Caki2 (cell line): ENCODE measurements at regions not wholly inside any gene's neighbourhood (a gene's known extent, or its start where the extent isn't known, plus 50 kb on each side); places are given as distances from the start of the nearest gene placed in this dataset.
A peak's percentile ranks its signal among the peaks of the same experiment; 100 is the strongest.
"Not testable (repeated sequence)": the region's sequence is repeated elsewhere in the genome, so short reads cannot be mapped to it uniquely, and the experiment has no call there.

Experiments
- DNase-seq: peaks from one replicate; pipeline ENCODE4 v3.0.0-alpha.2; 2015; ENCODE audit warnings: low read depth
- in situ Hi-C: cut with HindIII; loops from 2 replicates; pipeline ENCODE4 v1.10.0; 2016; ENCODE audit warnings: low sequenced_read_pairs, low pct_unique_long_range_greater_than_20kb, mixed read lengths

DNA sequence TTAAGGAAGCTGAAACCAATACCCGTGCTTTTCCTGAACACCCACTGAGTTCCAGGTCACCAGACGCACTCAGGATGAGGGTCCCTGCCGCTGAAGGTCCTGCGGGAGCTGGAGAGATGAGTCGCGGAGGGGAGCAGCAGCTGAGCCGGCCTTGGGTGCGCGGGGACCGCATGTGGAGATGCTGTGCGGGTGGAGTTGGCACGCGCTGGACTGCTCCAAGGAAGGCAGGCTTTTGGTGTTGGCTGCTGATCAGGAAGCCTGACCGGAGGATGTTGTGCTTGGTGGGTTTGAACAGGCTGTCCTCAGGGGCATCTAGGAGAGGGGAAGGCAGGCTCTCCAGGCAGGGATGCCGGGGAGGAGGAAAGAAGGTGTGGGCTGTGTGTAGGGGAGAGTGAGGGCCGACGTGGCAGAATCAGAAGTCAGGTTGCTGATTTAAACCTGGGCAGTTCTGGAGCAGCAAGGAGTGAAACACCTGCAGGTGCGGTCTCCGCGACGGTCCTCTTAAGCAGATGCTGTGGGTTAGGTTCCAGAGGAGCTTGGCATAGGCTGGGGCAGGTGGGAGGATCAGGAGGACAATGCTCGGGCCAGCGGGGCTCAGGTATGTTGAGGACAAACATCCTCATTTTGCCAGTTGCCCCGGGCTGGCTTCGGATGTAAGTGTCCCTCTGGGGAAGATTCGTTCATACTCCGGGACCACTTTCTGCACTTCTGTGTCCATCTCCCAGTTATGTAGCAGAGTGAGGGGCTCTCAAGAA, 197.5 kb upstream of the B3GAT1 start:
- in situ Hi-C loops, result no loop called here
- no peak for DNase-seq

DNA sequence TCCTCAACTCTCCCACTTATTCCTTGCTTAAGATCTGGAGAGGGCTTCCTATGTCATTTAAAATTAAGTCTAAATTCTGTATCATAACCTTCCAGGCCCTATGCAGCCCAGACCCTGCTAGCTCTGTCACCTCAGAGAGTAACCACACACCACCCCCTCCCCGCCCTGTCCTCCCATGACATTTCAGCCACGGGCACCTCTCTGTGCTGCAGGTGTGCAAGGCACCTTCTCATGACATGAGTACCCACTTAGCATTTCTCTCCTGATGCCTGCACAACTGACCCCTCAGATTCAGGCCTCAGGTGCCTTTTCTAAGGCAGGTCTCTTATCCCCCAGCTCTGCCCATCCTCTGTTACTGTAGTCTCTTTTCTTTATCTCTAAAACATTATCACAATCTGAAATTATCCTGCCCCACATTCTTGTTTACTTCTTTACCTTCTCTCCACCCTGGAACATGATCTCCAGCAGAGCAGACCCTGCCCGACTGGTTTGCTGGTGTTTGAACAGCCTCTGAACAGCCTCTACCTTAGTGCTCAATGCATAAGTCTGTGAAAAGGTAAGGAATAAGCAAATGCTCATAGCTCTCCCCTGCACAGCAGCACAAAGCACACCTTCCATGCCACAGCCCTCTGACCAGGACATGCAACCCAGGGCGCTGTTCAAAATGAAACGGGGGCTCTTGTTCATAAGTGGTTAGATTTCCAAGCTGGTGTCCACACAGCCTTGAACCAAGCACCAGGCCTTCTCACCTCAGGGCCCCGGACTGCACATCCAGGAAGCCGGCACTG, 196.1 kb upstream of the B3GAT1 start:
- in situ Hi-C loops, result no loop called here
- DNase-seq, result no peak

DNA sequence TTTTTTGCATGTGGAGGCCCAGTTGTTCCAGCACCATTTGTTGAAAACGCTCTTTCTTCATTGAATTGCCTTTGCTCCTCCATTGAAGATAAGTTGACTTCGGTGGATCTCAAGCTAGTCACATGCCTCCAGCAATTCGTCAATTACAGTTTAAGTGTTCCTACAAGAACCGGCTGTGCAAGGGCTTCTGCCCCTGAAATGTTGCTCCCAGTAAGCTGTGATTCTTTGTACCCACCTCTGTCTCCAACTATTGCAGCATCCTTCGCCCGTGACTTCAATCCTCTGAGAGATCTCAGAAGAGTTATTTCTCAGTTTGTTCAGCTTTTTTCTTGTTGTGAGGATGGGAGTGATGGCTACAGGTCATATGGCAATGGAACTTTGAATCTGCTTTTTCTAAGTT, 194.2 kb upstream of the B3GAT1 start:
- DNase-seq, result no peak
- in situ Hi-C loops, result no loop called here

DNA sequence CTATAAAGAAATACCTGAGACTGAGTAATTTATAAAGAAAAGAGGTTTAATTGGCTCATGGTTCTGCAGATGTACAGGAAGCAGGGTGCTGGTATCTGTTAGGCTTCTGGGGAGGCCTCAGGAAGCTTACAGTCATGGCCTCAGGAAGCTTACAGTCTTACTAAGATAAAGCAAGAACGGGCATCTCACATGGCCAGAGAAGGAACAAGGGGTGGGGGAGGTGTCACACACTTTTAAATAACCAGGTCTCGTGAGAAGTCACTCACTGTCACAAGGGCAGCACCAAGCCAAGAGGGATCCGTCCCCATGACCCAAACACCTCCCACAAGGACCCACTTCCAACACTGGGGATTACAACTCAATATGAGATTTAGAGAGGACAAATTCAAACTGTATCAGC, 192.8 kb upstream of the B3GAT1 start:
- DNase-seq, result no peak
- in situ Hi-C loops, result no loop called here

DNA sequence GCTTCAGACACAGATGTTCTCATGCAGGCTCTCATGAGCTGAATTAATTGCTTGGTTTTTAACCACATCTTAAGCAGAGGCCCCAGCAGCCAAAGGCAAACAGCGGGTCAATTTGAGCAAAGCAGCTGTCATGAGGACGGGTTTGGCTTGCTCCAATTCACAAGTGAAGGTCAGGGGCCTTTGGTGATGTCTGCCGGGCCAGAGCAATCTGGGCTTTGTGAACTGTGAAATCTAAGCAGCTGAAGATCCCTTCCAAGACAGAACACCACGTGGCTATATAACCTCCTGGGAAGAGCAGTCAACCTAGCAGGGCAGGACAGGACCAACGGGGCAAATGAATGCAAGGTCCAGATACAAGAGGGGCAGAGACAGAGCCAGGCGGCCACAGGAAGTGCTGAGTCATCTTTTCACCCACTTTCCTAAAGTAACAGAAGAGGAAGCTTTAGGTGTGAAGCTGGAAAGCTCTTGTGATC, 187.3 kb upstream of the B3GAT1 start:
- no peak for DNase-seq
- in situ Hi-C loops, result no loop called here

DNA sequence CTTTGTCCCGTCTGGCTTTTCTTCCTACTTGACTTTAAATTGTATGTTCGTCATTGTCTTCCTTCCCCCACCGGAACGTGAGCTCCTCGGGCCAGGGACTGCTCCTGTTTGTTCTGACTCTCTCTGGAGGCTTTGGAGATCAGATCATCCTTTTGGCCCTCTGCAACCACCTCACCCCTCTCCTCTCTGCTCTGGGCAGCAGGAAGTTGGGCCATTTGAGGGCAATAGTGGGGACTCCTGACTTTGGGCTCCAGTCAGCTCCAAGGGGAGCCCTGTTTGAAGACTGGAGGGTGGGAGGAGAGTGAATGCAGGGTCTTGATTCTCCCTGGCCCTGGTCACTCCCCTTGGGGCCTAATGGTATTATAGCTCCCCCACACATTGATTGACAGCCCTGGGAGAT, 186.3 kb upstream of the B3GAT1 start:
- DNase-seq, result no peak
- in situ Hi-C loops, result no loop called here

DNA sequence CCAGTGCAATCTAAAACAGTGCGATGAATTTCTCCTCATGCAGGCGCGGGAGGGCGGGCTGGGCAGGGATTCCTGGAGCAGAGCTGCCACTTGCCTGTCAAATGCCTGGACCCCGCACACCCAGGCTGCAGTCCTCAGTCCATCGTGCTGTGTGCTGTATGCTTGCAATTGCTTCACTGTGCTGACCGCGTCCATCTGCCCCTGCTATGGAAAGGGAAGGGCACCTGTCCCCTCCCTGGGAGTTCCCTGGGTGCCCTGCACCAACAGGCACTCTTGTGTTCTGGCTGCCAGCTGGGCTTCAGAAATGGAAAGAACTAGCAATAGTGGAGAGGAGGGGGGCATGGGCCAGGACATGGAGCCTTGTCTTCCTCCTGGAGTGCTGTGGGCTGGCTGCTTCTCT, 185.4 kb upstream of the B3GAT1 start:
- DNase-seq, result no peak
- in situ Hi-C loops, result no loop called here

DNA sequence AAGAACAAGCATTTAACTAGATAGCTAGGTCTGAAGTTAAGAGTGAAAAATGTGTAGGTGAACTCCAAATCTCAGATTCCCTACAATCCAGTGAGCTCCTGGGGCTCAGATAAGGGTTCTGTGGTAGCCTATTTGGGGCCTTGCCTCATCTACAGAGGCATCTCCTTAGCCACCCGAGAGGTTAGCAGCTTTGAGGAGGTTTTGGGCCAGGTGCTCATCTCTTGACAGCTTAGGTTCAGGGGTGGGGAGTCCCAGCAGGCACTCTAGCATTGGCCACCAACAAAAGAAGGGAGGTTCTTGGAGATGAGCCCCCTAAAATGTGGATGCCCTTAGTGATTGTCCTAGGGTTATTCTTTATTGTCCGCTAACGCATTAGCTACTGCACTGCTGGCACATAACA, 184.4 kb upstream of the B3GAT1 start:
- in situ Hi-C loops, result no loop called here
- no peak for DNase-seq

DNA sequence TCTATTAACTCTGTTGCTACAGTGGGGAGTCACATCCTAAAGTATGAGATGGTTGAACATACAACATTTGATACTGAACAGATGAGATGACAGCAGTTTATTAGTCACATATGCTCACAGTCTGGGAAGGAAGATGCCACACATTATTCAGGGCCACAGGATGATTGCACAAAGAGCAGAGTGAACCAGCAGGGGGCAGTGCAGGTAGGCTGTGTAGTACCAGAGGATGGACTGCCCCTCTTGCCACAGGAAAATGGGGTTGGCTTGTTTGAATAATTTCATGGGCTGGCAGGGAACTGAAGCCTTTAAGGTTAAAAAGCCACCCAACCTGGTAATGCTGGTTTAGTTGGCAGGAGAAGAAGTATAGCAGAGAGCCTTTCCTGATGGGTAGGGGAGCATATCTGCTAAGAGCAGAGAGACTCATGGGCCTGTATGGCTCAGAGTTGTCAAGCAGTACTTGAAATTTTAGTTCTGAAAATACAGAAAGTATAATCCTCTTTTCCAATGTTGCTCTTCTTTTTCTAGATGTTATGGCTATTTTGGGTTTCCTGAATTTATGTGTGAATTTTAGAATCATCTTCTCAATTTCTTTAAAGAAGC, 180.4 kb upstream of the B3GAT1 start:
- in situ Hi-C loops, result no loop called here
- peak; percentile 3 for DNase-seq

DNA sequence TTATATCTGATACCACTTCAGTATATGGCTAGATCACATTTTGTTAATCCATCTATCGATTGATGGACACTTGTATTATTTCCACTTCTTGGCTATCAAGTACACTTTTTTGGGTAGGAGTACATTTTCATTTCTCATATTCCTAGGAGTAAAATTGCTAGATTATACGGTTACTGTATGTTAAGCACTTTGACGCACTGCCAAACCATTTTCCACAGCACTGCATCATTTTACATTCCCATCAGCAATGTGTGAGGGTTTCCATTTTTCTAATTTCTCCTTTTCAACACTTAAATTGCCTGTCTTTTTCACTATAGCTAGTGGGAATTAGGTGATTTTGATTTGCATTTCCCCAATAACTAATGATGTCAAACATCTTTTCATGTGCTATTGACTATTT, 179.3 kb upstream of the B3GAT1 start:
- in situ Hi-C loops, result no loop called here
- no peak for DNase-seq

DNA sequence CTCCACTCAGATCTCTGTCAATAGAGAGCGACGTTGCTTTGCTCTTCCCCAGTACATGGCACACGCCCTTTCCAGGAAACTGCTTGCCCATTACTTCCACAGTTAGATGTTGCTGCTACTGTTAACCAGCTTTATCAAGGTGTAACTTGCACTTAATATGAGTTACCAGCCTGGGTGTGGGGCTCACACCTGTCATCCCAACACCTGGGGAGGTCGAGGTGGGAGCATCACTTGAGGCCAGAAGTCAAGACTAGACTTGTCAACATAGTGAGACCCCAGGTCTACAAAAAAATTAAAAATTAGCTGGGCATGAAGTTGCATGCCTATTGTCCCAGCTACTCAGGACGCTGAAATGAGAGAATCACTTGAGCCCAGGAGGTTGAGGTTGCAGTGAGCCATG, 177.1 kb upstream of the B3GAT1 start:
- no peak for DNase-seq
- in situ Hi-C loops, result no loop called here

DNA sequence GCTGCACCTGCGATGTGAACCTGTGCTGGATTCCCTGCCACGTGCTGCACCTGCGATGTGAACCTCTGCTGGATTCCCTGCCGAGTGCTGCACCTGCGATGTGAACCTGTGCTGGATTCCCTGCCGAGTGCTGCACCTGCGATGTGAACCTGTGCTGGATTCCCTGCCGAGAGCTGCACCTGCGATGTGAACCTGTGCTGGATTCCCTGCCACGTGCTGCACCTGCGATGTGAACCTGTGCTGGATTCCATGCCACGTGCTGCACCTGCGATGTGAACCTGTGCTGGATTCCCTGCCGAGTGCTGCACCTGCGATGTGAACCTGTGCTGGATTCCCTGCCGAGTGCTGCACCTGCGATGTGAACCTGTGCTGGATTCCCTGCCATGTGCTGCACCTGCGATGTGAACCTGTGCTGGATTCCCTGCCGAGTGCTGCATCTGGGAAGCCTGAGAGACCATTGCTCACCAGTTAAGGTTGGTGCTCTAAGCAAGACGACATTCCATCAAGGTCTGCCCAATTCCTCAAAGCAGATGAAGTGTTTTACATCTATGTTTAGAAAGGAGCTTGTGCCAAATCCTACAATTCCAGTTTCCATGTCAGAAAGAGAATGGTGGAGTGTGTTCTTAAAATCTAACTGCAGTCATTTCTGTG, 176.5 kb upstream of the B3GAT1 start:
- DNase-seq, in situ Hi-C loops: not testable (repeated sequence)

DNA sequence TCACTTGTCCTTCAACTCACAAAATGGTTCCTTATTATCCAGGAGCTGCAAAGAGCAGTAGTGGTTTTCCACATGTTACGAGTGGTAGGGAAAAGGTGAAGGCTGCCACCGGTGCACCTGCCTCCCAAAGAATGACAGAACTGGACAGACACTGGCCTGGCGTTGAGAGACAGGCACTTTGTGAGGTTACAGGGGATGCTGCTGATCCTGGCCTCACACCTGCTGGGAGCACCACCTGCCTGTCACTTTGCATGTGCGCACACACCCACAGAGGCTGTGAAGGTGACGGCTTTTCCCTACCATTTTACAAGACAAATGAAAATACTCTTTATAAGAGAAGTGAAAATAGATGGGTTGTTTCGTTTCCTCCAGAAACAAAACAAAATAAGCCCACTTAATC, 175.3 kb upstream of the B3GAT1 start:
- DNase-seq, result no peak
- in situ Hi-C loops, result no loop called here

DNA sequence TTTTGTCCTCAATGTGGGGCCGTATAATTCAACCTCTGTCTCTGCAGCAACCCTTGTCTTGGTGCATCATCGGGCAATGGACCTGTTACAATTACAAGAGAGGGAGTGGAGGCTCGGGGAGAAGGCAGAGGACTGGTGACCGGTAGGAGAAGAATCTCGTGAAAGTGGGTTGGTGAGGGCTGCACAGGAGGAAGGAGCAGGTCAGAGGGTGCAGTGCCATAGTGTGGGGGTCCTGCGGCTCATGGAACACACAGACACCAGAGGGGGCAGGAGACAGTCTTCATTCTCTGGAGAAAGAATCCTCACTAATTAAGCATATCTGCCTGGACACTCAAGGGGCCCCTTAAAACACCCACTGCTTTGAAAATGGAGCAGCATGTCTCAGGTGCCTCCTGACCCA, 174.7 kb upstream of the B3GAT1 start:
- no peak for DNase-seq
- in situ Hi-C loops, result no loop called here

DNA sequence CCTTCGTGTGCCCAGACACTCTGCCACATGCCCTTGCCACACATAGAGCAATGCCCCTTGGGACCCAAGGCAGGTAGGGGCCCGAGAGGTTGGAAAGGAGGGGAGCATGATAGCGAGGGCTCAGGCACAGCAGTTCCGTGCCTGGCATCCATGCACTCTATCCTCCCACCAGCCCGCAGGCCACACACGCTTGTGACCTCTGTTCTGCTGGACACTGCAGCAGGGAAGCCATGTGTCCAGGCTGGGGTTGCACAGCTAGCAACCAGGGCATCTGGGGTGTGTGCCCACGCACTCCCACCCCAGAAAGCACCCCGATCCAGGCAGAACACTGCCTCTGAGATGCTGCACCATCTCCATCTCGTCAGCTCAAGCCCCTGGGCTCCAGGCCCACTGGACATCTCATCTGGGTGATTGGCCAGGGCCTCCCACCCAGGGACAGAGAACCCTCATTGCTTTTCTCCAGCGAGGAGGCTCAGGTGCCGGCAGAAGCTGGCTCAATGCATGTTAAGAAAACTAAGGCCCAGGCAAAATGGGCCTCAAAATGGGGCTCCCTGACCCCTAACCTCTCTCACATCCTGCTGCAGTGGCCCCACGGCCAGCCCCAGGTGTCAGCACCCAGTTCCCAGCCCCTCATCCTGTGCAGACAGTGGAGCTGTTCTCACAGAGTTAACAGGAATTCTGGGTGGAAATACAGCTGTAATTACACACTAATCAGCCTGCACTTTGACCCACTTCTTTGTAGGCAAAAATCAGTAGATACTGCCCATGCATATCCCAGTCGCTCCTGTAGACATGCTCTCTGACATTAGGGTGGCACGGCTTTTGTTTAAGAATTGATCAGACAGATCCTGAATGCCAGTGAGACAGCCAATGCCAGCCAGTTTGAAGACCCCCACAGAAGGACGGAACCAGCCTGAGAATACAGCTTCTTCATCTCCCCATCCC, 173.9 kb upstream of the B3GAT1 start:
- in situ Hi-C loops, result no loop called here

DNA sequence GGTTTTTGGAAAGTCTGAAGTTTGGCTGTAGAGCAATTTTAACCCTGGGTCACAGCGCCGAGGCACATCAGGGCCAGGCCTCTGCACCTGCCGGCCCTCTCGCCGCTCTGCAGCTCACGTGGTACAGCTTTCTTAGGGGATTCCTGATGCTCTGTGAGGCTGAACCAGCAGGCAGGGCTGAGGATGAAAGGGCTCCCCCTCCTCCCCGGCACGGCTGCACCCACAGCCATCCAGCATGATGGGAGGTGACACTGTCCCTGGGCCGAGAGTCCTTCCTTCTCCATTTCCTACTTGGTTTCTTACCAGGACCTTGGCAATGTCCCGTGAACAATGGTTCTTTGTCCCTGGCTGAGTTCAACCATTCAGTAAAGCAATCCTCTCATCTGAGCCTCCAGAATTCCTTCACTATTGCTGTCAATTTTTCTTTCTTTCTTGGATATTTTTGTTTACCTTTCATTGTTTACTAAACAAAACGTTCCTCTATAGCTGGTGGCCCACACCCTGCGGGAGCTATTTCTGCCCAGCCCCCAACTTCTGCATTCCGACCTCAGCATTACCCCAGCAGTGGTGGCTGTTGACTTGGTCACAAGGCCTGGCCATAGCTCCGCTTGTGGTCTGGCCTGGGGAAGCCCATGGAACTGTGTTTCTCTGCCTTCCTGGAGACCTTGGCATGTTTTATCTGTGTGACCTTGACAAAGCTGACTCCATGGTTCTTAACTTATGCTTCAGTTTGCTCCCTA, 172.8 kb upstream of the B3GAT1 start:
- no peak for DNase-seq
- in situ Hi-C loops, result no loop called here

More for the DNA sequence above, 173.9 kb upstream of the B3GAT1 start:
- DNase-seq, result no peak

DNA sequence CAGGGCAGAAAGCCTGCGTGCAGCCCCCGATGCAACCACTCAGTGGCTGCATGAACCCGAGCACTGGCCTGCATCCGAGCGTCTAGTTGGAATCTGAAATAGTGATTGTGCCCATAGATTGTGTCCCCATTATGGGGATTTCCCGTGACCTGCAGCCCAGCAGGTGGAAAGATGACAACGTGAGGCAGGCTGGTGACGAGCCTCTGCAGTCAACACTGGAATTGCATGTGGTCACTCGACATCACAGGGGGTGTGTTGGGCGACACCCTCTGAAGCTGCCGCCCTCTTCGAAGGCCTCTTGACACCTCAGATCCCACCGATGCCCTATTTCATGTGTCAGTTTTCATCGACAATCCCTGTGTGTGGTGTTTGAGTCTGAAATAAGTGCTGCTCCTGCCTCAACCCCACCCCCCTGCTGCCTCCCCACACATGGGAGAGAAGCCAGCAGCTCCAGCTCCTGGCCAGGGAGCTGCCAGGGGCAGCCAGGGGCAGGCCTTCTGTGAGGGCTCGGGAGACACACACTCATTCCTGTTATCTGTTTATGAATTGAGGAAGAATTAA, 172.0 kb upstream of the B3GAT1 start:
- in situ Hi-C loops, result no loop called here

More for the DNA sequence above, 172.0 kb upstream of the B3GAT1 start:
- no peak for DNase-seq
